Left cardiac atrium (tissue), 4 donors: ENCODE measurements at regions not wholly inside any gene's neighbourhood (a gene's known extent, or its start where the extent isn't known, plus 50 kb on each side); places are given as distances from the start of the nearest gene placed in this dataset.
"Not testable (repeated sequence)": the region's sequence is repeated elsewhere in the genome, so short reads cannot be mapped to it uniquely, and the experiment has no call there.

ENCODE experiments used
- ATAC-seq, 2 donors: fragments of 200-7000 bp; cut with Tn5 transposase; one replicate each; pipeline ENCODE4 v1.9.1; 2020; ENCODE audit warnings: mild to moderate bottlenecking in 2 of 2, moderate library complexity in 2 of 2
- DNase-seq: peaks from one replicate; pipeline ENCODE4 v3.0.0-alpha.2; 2020
- intact Hi-C, 2 donors: fragments of 100-400 bp; cut with DNase I; formaldehyde crosslinking; loops; one replicate each; pipeline versions ENCODE4 v1.14.1 to v1.15.1; 2022 to 2023
- donor health status: DM: no; HTN: yes; CAD: no.
- donor health status: DM: no; HTN: yes; CAD: no; lungs with severe emphysema.
- donor health status: DM: yes; HTN: yes; CAD: no.
- donor health status: Dilated cardiomyopathy.

DNA sequence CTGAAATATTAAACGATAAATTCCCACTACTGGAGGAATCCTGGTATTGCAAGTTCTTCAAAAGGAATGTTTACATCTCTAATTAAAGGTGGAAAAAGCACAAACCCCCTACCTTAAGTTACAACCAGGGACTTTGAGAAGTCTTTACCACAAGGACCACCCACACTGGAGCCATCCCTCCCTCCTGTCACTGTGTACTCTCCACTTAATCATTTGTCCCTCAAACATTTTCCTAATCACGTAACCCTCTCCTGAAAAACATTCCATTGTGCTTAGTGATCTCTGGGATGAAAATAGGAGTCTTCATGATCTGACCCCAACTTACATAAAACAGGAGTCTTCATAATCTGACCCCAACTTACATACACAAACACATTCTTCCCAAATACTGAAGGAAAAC, 85.7 kb downstream of the SUCLG1 start:
- intact Hi-C loops = no loop called here
- DNase-seq (no peak), ATAC-seq (no peak)

DNA sequence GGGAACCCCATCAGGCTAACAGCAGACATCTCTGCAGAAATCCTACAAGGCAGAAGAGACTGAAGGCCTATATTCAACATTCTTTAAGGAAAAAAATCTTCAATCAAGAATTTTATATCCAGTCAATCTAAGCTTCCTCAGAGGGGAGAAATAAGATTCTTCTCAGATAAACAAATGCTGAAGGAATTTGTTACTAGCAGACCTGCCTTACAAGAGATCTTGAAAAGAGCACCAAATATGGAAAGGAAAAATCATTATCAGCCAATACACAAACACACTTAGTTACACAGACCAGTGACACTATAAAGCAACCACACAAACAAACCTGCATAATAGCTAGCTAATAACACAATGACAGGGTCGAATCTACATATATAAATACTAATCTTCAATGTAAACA, 96.5 kb downstream of the SUCLG1 start:
- DNase-seq (no peak), ATAC-seq (no peak)
- intact Hi-C loops = no loop called here

DNA sequence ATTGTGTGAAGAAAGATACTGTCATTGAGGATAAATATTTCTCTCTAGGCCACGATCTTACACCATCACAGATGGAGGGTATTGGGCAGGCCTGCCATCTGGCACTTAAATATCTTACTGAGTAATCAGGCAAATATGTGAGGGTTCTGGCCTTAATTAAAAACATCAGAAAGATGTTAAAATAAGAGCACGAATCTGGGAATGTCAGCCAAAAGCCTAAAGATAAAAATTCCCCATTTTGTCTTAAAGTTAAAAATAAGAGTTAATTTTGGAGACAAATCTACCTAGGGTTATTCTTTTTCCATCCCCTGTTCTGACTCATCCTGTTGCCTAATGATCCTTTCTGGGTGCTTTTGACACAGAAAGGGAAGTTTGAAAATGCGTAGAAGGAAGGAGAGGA, 121.0 kb downstream of the SUCLG1 start:
- DNase-seq (no peak), ATAC-seq (peak in 1 of 2 donors; percentile 71)
- intact Hi-C loops = no loop called here

DNA sequence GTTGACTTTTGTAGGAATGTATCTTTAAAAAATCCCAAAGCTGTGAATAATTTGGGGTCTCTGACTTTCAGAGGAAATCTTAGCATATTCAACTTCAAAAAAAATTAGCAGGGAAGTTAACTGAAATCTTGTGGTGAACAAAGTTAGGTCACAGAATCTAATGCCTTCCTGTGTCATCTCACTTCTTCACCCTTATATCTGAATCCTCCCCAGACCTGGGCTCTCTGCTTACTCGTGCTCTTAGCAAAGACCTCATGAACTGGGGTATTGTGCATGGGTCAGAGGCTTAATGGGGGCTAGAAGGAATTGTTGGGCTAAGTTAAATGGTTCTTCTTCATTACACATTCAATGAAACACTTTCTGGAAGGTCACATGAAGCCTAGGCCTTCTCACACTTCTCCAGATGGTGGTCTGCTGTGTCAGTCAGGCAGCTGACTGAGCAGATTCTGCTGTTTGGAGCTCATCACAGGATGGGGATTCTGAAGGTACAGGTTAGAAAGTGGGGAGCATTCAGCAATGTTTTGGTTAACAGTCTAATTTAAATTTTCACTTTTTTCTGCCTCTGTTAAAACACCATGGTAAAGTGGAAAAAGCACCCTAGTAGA, 131.3 kb downstream of the SUCLG1 start:
- intact Hi-C loops = no loop called here
- ATAC-seq = no peak

DNA sequence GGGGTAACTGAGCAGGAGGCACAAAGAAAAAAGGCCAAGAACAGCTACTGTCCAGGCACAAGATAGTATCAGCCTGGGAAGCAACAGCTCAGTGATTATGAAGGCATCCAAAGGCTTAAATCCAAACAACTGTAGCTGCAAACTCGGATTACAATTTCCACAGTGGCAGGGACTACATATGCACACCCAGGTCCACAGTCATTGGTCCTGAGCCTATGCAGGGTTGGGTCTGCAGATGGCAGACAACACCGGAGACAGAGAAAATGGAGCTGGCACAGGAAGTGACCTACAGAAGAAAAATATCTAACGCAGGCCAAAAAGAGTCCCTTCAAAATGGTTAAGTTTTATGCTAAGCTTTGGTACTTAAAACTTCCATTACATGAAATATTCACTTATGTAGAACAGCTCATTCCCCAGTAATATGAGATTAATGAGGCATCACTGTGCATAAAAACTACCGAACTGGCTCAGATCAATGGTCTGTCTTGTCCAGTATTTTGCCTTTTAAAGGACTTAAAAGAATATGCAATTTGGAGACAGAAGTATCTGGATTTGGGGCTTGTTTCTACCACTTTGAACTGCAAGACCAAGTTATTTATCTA, 132.1 kb downstream of the SUCLG1 start:
- no peak for DNase-seq

More for the DNA sequence above, 131.3 kb downstream of the SUCLG1 start:
- no peak for DNase-seq

DNA sequence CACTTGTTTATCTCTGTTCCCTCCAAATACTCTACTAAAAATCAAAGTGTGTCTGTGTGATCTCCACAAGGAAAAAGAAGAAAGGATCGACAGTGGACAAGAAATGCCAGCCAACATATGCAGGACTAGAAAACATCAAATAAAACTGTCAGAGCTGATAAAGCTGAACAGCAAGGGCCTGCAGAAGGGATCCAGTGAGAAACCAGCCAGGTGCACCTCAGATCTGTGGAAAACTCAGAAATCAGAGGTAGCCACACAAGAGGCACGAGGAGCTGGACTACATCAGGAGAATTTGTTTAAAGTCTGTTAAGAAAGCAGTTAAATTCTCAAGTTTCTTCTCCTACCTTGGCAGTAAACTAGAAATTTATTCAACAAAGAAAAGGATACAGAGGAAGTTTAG, 135.2 kb downstream of the SUCLG1 start:
- intact Hi-C loops = no loop called here
- no peak for ATAC-seq
- DNase-seq = no peak

More for the DNA sequence above, 132.1 kb downstream of the SUCLG1 start:
- intact Hi-C loops = no loop called here
- ATAC-seq = no peak

DNA sequence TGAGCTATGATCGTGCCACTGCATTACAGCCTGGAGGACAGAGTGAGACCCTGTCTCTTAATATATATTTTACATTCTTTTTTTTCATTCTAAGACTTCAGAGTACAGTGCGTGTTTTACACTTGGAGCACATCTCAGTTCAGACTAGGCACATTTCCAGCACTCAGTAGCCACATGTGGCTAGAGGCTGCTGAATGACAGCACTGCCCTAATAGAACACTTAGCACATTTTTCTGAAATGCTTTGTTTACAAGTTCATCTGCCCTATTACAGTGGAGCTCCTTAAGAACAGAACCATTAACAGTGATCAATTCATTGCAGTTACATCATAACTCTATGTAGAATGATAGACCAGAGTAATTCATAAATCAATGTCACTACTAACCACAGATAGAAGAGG, 138.1 kb downstream of the SUCLG1 start:
- DNase-seq (no peak), ATAC-seq (no peak)
- intact Hi-C loops = no loop called here

DNA sequence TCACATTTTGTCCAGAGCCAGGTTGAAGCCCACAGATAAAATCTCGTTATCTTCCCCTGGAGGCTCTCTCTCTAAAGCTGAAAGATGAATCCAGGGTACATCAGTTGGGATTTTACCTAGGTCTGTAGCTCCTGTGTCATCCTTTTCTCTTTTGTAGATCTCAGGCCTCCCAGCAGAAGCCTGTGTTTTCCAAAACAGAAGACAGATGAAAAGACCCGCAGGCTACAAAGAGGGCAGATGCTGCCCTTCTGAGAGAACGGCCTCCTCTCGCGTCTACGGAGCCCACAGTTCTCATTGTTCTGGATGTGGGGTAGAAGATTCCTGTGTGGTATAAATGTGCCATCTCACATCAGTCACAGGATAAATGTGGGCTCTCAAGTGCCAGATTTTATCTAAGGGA, 139.5 kb downstream of the SUCLG1 start:
- intact Hi-C loops = no loop called here
- ATAC-seq (no peak), DNase-seq (no peak)

DNA sequence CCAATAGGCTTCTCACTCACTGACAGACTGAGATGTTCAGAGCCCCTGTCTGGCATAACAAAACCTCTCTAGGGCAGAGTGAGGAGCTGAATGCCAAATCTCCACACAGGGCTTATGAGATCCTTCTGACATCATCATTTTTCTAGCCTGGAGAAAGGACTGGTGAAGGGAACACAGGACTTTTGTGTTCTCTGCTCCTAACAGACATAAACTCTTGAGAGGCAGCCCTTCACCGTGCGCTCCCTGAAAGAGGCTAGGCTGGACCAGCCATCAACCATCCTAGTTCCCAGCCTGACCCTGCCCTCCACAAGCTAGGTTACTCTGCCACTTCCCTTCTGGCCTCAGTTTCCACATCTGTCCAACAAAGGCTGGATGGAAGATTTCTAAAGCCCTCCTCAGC, 141.9 kb downstream of the SUCLG1 start:
- intact Hi-C loops = no loop called here

DNA sequence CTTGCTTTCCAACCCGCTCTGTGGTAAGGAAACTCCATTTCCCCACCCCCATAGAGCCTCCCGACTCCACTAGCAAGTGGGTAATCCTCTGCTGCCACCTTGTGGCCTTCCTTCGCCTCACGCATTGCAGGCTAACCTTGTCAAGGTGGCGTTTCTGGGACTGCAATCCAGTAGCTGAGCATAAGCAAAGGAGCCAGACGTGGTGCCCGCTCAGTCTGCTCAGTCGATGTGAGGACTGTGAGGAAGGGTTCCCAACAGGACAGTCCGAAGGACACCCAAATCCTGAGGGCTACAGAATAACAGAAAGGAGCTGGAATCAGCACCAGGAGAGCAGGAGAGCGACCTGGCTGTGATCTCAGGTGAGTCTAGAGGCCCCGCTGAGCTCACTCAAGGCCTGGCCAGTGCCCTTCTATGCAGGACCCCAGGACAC, 144.2 kb downstream of the SUCLG1 start:
- ATAC-seq = peak; percentile 76 to 91
- intact Hi-C loops = loop anchor here (5.0 kb wide), 1 partner anchor 293 kb away; no protein-coding TSS in a partner anchor
- DNase-seq = peak; percentile 83

More for the DNA sequence above, 141.9 kb downstream of the SUCLG1 start:
- DNase-seq (no peak), ATAC-seq (no peak)

DNA sequence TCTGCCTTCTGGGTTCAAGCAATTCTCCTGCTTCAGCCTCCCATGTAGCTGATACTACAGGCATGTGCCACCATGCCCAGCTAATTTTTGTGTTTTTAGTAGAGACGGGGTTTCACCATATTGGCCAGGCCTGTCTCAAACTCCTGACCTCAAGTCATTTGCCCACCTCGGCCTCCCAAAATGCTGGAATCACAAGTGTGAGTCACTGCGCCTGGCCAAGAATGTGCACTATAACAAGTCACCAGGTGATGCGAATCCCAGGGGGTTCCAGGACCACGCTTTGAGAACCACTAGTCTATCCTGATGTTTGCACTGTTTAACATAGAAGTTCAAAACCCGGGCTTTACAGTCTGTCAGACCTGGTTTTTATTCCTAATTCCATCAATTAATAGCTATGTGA, 144.8 kb downstream of the SUCLG1 start:
- no peak for DNase-seq
- intact Hi-C loops = loop anchor here (5.0 kb wide), 1 partner anchor 292 kb away; no protein-coding TSS in a partner anchor
- ATAC-seq = no peak

DNA sequence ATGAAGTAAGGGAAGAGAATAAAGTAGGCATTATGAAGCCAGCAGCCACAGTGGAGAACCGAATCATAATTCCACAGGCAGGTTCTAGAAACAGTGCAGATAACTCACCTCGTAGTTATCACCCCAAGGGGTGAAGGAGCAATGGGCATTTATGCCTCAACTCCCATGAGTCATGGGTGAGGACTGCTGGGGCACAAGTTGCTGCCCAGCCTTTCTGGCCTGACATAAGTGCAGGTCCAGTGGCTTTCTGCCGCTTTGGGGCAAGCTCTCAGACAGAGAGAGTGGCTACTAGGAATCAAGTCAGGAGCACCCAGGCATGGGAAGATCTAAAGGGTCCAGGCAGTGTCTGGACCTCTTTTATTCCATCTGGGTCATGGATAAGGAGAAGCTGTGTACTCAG, 149.8 kb downstream of the SUCLG1 start:
- ATAC-seq = no peak
- intact Hi-C loops = no loop called here

DNA sequence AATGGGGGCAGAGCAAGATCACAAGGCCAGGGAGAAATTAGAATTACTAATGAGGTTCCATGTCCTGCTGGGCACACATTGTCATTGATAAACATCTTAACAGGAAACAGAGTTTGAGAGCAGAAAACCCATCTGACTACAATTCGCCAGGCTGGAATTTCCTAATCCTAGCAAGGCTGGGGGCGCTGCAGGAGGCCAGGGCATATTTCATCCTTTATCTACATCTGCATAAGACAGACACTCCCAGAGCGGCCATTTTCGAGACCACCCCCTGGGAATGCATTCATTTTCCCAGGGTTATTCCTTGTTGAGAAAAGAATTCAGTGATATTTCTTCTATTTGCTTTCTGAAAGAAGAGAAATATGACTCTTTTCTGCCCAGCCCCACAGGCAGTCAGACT, 152.7 kb downstream of the SUCLG1 start:
- intact Hi-C loops = no loop called here
- DNase-seq = no peak
- ATAC-seq = no peak

More for the DNA sequence above, 149.8 kb downstream of the SUCLG1 start:
- DNase-seq = no peak

DNA sequence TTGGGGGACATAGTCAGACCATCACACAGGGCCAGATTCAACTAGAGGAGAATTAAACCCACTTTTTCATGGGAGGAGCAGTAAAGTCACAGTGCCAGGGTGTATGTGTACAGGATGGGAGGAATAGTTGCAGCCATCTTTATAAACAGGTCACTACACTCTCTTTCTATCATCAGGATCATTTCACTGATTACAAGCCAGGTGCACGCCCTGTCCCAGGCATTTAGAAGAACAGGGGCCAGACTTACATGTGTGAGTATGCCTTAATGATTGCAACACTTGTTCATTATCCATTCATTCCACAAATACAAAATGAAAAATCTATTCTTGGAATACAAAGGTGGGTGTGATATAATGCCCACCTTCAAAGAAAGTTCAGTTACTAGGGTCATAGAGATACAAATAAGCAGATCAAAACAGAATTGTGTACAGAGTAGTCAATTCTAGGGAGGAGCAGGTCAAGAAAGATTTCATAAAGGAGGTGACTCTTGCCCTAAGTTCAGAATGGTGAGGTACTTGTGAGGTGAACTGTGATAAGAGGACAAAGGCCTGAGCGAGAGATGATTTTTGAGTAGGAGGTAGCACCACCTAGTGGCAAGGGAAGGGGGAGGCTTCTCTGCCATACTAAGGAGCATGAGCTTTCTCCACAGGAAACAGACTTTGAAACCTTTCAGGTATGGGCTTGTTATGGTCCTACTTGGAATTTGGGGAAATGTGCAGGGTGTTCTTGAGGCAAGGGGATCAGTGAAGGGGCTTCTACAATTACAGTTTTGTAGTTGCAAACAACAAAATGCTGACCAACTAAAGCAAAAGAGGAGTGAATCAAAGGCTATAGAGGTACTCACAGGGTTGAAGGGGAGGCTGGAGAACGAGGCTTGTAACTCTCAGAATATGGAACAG, 156.3 kb downstream of the SUCLG1 start:
- ATAC-seq (peak in 1 of 2 donors; percentile 60), DNase-seq (no peak)
- intact Hi-C loops = no loop called here

DNA sequence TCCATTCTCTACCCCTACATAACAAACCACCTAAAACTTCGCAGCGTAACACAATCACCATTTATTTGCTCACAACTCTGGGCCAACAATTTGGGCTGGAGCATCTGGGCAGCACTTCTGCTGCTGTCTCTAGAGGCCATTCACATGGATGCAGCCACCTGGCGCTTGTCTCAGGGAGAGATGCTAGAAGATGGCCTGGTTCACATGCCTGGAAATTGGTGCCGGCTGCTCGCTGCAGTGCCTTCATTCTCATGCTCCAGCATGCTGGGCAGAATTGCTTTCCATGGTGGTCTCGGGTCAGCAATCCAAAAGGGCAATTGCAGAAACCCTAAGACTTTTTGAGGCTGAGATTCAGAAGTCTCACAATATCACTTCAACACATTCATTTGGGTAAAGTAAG, 157.4 kb downstream of the SUCLG1 start:
- intact Hi-C loops = no loop called here
- ATAC-seq = no peak

DNA sequence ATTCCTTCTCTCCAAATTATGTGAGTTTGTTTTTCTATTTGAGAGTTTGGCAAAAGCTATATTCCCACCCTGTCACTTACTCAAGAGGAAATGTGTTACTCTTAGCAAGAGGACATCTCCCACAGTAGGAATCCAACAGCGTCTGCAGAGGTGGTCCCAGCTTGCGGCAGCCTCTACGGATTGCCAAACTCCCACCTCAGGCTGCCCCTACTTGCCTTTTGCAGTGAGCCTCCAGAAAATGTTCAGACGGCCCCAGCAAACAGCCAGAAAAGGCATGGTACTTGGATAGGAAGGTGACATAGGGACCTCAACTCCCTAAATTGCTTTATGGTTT, 158.4 kb downstream of the SUCLG1 start:
- intact Hi-C loops = no loop called here
- no peak for DNase-seq
- ATAC-seq = no peak

More for the DNA sequence above, 157.4 kb downstream of the SUCLG1 start:
- no peak for DNase-seq

DNA sequence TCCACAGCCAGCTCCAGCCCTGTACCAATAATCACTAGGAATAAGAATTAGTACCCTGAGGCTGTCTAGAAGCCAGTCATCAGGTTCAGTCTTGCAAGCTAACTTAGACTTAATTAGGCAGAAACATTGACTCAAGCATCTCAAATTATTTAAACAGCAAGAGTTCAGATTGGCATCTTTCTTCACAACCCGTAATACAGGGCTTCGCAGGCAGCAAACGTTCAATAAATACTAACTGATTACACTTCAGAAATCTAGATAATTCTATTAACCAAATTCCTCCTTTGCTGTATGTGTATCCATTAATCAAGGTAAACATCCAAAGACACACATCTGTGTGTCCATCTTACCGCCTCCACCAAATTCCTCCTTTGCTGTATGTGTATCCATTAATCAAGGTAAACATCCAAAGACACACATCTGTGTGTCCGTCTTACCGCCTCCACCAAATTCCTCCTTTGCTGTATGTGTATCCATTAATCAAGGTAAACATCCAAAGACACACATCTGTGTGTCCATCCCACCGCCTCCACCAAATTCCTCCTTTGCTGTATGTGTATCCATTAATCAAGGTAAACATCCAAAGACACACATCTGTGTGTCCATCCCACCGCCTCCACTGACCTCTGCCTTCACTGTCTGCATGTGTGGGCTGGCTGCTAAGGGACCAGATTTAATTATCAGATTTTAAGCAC, 158.9 kb downstream of the SUCLG1 start:
- ATAC-seq, intact Hi-C loops: not testable (repeated sequence)

DNA sequence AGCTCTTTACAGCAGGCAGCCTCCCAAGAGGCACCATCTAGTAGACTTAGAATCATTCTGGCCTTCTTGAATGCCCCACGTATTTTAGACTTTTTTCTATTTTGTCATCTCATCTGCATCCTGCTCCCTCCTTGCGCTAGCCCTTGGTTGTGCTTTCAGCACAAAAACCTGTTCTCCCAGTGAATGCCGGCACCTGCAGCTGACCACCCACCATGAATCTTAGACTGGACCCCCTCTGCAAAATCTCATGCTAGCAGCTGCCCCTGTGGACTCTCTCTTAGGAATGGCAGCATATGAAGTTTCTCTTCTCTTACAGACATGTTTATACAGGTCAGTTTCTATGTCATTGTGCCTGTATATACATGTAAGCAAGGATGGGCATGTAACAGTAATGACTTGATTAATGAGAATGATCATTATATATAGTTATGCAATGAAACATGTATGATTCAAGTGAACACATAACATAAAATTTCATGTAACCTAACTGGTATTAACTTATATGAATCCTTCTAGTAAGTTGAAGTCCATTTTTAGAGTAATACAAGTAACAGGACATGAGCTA, 159.8 kb downstream of the SUCLG1 start:
- ATAC-seq (no peak), DNase-seq (no peak)
- intact Hi-C loops = no loop called here

More for the DNA sequence above, 158.9 kb downstream of the SUCLG1 start:
- DNase-seq = not testable (repeated sequence)

DNA sequence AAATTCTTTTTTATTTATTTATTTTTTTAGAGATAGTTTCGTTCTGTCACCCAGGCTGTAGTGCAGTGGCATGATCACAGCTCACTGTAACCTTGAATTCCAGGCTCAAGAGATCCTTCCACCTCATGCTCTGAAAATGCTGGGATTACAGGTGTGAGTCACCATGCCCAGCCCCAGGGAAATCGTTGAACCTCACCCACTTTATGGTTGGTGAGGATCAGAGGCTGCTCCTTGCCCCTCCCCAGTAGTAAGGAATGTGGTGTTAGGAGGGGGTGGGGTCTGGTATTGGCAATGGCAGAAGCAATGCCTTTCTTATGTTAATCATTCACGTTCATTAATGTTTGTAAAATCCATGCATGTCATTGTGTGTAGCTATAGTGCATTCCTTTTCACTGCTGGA, 161.9 kb downstream of the SUCLG1 start:
- DNase-seq (no peak), ATAC-seq (no peak)
- intact Hi-C loops = no loop called here
